HCT116 (cell line): ENCODE measurements at regions not wholly inside any gene's neighbourhood (a gene's known extent, or its start where the extent isn't known, plus 50 kb on each side); places are given as distances from the start of the nearest gene placed in this dataset.

Source experiments
- ATAC-seq: fragments of 200-7000 bp; cut with Tn5 transposase; 2 replicates; pipeline ENCODE4 v1.9.1; 2020; ENCODE audit warnings: mild to moderate bottlenecking, moderate library complexity
- BruUV-seq: library from RNA; stranded (reverse); fragments of 400-500 nt; replicated peaks from 2 replicates; lab custom pipeline; 2021; lab: Mats Ljungman, UMichigan
- CTCF ChIA-PET: fragments of 300-600 bp; sonication (Branson Sonifier 250); formaldehyde crosslinking; loops from one replicate; lab custom pipeline; 2021; ENCODE audit warnings: antibody characterized with exemption; lab: Charles Lee
- POLR2A ChIA-PET: fragments of 300-600, 350-600 bp; sonication (Branson Sonifier 250); formaldehyde crosslinking; loops from one replicate; lab custom pipeline; 2021; ENCODE audit warnings: antibody characterized with exemption; lab: Charles Lee
- RAD21 ChIA-PET, 2 experiments: fragments of 300-600 bp; sonication (Branson Sonifier 250); formaldehyde crosslinking; loops; one replicate each; lab custom pipeline; 2023; ENCODE audit warnings: low total read pairs in 2 of 2; ENCODE audit not compliant: uncharacterized antibody in 2 of 2, unreplicated experiment in 2 of 2, low non-redundant PET in 1 of 2; lab: Charles Lee
- DNase-seq: peaks from one replicate; pipeline ENCODE4 v3.0.0-alpha.2; 2010; ENCODE audit warnings: low read depth, low spot score
- H2AFZ ChIP-seq: fragments of 200-600 bp; shearing (Covaris generic), sonication (generic); 2 replicates; pipeline ENCODE4 v1.6.1; 2017; ENCODE audit warnings: low read depth, mixed run types, mixed read lengths, antibody characterized with exemption, low read length; ENCODE audit not compliant: poor library complexity, severe bottlenecking
- H3K27ac ChIP-seq: 2 replicates; pipeline ENCODE4 v1.5.1; 2012; ENCODE audit warnings: low read depth, low read length
- H3K27me3 ChIP-seq: fragments of 200-600 bp; sonication (generic); 2 replicates; pipeline ENCODE4 v1.6.1; 2016; ENCODE audit warnings: mixed run types, low read length, mixed read lengths; ENCODE audit not compliant: insufficient read depth
- H3K36me3 ChIP-seq, 2 experiments: fragments of 200-500 bp in 1 of 2; fragments of 200-600 bp in 1 of 2; sonication (Bioruptor generic) in 1 of 2; sonication (generic) in 1 of 2; 2 replicates each; pipeline versions ENCODE4 v1.5.1 to v1.6.1; 2014 to 2016; ENCODE audit warnings: low read length in 2 of 2, inconsistent platforms in 1 of 2, mixed read lengths in 1 of 2, mixed run types in 1 of 2; ENCODE audit not compliant: insufficient read depth in 2 of 2, control insufficient read depth in 1 of 2
- H3K4me1 ChIP-seq, 2 experiments: fragments of 200-600 bp in 1 of 2; sonication (generic) in 1 of 2; 2 replicates each; pipeline versions ENCODE4 v1.5.1 to v1.6.1; 2012 to 2017; ENCODE audit warnings: low read length in 2 of 2, inconsistent platforms in 1 of 2, mild to moderate bottlenecking in 1 of 2, mixed read lengths in 1 of 2, mixed run types in 1 of 2, moderate library complexity in 1 of 2; ENCODE audit not compliant: insufficient read depth in 2 of 2, control insufficient read depth in 1 of 2
- H3K4me2 ChIP-seq: fragments of 200-600 bp; sonication (generic); 2 replicates; pipeline ENCODE4 v1.6.1; 2017; ENCODE audit warnings: mixed run types, low read length, mixed read lengths
- H3K4me3 ChIP-seq, 2 experiments: fragments of 200-600 bp in 1 of 2; sonication (generic) in 1 of 2; replicated peaks in 1 of 2; 2 replicates each; pipeline ENCODE4 v1.5.1; 2011 to 2016; ENCODE audit warnings: low read length in 2 of 2, control low read depth in 1 of 2, low read depth in 1 of 2, mild to moderate bottlenecking in 1 of 2, mixed read lengths in 1 of 2, mixed run types in 1 of 2
- H3K79me2 ChIP-seq: fragments of 200-600 bp; sonication (generic); 2 replicates; pipeline ENCODE4 v1.6.1; 2017; ENCODE audit warnings: mild to moderate bottlenecking, mixed run types, low read length, moderate library complexity, mixed read lengths; ENCODE audit not compliant: insufficient read depth
- H3K9ac ChIP-seq: fragments of 200-600 bp; sonication (generic); 2 replicates; pipeline ENCODE4 v1.6.1; 2016; ENCODE audit warnings: low read length, mixed read lengths
- H3K9me2 ChIP-seq: fragments of 200-600 bp; sonication (generic), shearing (Covaris generic); 2 replicates; pipeline ENCODE4 v1.6.1; 2017; ENCODE audit warnings: mixed run types, mild to moderate bottlenecking, moderate library complexity; ENCODE audit not compliant: insufficient read depth
- H3K9me3 ChIP-seq, 2 experiments: fragments of 200-500 bp in 1 of 2; fragments of 200-600 bp in 1 of 2; sonication (Bioruptor generic) in 1 of 2; sonication (generic) in 1 of 2; 2 replicates each; pipeline ENCODE4 v1.6.1; 2014 to 2017; ENCODE audit warnings: low read length in 2 of 2, mixed read lengths in 2 of 2, inconsistent platforms in 1 of 2, low read depth in 1 of 2, mild to moderate bottlenecking in 1 of 2, mixed run types in 1 of 2, moderate library complexity in 1 of 2; ENCODE audit not compliant: control insufficient read depth in 1 of 2, insufficient read depth in 1 of 2
- H4K20me1 ChIP-seq: fragments of 200-600 bp; sonication (generic), shearing (Covaris generic); 2 replicates; pipeline ENCODE4 v1.6.1; 2017; ENCODE audit warnings: mixed run types, mild to moderate bottlenecking, moderate library complexity; ENCODE audit not compliant: insufficient read depth
- ATF3 ChIP-seq: IDR thresholded peaks from 2 replicates; pipeline ENCODE4 v1.6.1; 2012
- CEBPB ChIP-seq: IDR thresholded peaks from 2 replicates; pipeline ENCODE4 v1.6.1; 2012; ENCODE audit warnings: low read depth
- EGR1 ChIP-seq: IDR thresholded peaks from 2 replicates; pipeline ENCODE4 v1.6.1; 2012; ENCODE audit warnings: low read depth
- EZH2 ChIP-seq: fragments of 200-600 bp; sonication (generic); IDR thresholded peaks from 2 replicates; pipeline ENCODE4 v1.6.1; 2017; ENCODE audit warnings: antibody characterized with exemption, mixed run types
- EZH2phosphoT487 ChIP-seq: fragments of 200-600 bp; IDR thresholded peaks from 2 replicates; pipeline ENCODE4 v1.6.1; 2018; ENCODE audit warnings: antibody characterized with exemption, borderline replicate concordance
- FOSL1 ChIP-seq: IDR thresholded peaks from 2 replicates; pipeline ENCODE4 v1.6.1; 2012; ENCODE audit warnings: low read depth
- JUND ChIP-seq: IDR thresholded peaks from 2 replicates; pipeline ENCODE4 v1.6.1; 2012
- POLR2A ChIP-seq: IDR thresholded peaks from 2 replicates; pipeline ENCODE4 v1.7.0; 2011; ENCODE audit warnings: borderline replicate concordance; ENCODE audit not compliant: insufficient read depth, insufficient read length; ENCODE audit errors: extremely low read depth
- POLR2AphosphoS5 ChIP-seq: IDR thresholded peaks from 2 replicates; pipeline ENCODE4 v1.6.1; 2011; ENCODE audit warnings: mild to moderate bottlenecking, low read depth, low read length, moderate library complexity
- RAD21 ChIP-seq: IDR thresholded peaks from 2 replicates; pipeline ENCODE4 v1.6.1; 2012; ENCODE audit warnings: low read depth, mild to moderate bottlenecking
- REST ChIP-seq: IDR thresholded peaks from 2 replicates; pipeline ENCODE4 v1.6.1; 2012; ENCODE audit warnings: low read depth
- SIN3A ChIP-seq: IDR thresholded peaks from 2 replicates; pipeline ENCODE4 v1.6.1; 2012; ENCODE audit warnings: low read depth
- SRF ChIP-seq: IDR thresholded peaks from 2 replicates; pipeline ENCODE4 v1.6.1; 2012; ENCODE audit warnings: low read depth
- TCF7L2 ChIP-seq: IDR thresholded peaks from 2 replicates; pipeline ENCODE4 v1.7.0; 2011; ENCODE audit warnings: borderline replicate concordance, inconsistent platforms; ENCODE audit not compliant: insufficient read depth, insufficient read length; ENCODE audit errors: extremely low read depth
- YY1 ChIP-seq: IDR thresholded peaks from 2 replicates; pipeline ENCODE4 v1.6.1; 2011; ENCODE audit warnings: low read length, low read depth, moderate library complexity, mild to moderate bottlenecking; ENCODE audit not compliant: insufficient replicate concordance; ENCODE audit errors: extremely low read depth
- ZBTB33 ChIP-seq: IDR thresholded peaks from 2 replicates; pipeline ENCODE4 v1.6.1; 2011; ENCODE audit warnings: mild to moderate bottlenecking, low read length, moderate library complexity; ENCODE audit not compliant: insufficient replicate concordance; ENCODE audit errors: extremely low read depth
- ZFX ChIP-seq: fragments of 450-650 bp; IDR thresholded peaks from 2 replicates; pipeline ENCODE4 v1.6.1; 2017
- ZNF274 ChIP-seq: fragments of 200-500 bp; sonication (Bioruptor generic); IDR thresholded peaks from 2 replicates; pipeline ENCODE4 v1.6.1; 2014; ENCODE audit warnings: mild to moderate bottlenecking, low read depth, low read length, inconsistent platforms
- intact Hi-C: fragments of 100-400 bp; cut with micrococcal nuclease; formaldehyde crosslinking; loops from 2 replicates; pipeline ENCODE4 v1.10.0; 2022

- no peak overlapping the region for H3K27ac ChIP-seq
- ChIA-PET RAD21 (no interaction called here), CTCF (no interaction called here), POLR2A (no interaction called here)
- DNase-seq = no peak
- H2AFZ ChIP-seq = no peak overlapping the region
- H3K4me3 ChIP-seq = no peak overlapping the region
- H3K36me3 ChIP-seq = no peaks in the 10 kb centered on the region
- BruUV-seq = no TSS peak
- intact Hi-C loops = no loop called here
- H3K4me2 ChIP-seq = no peak overlapping the region
- no peaks in the 10 kb centered on the region for H4K20me1 ChIP-seq
- H3K9me2 ChIP-seq = no peaks in the 10 kb centered on the region
- TF ChIP-seq FOSL1 = no peak
- no peak for TF ChIP-seq EZH2phosphoT487
- TF ChIP-seq SIN3A = no peak
- TF ChIP-seq POLR2AphosphoS5 = no peak
- no peak for TF ChIP-seq CEBPB
- no peak for TF ChIP-seq EZH2
- TF ChIP-seq YY1 = no peak
- no peak for TF ChIP-seq JUND
- no peak for TF ChIP-seq TCF7L2
- no peak for TF ChIP-seq ZNF274
- TF ChIP-seq ZBTB33 = no peak
- TF ChIP-seq SRF = no peak
- no peak for TF ChIP-seq RAD21
- TF ChIP-seq EGR1 = no peak
- TF ChIP-seq ZFX = no peak
- no peak for TF ChIP-seq POLR2A
- TF ChIP-seq ATF3 = no peak
- no peak for TF ChIP-seq REST
- no peak overlapping the region for H3K9ac ChIP-seq
- no peaks in the 10 kb centered on the region for H3K9me3 ChIP-seq
- H3K27me3 ChIP-seq = no peaks in the 10 kb centered on the region
- no peak for ATAC-seq
- H3K79me2 ChIP-seq = no peaks in the 10 kb centered on the region
- H3K4me1 ChIP-seq = peaks cover 0 to under 1% of the 10 kb centered on the region in 2 experiments; a peak in 1 of 4 replicates
These were observed 113.3 kb upstream of the WNT4 start for GRCh38 chr1:22256213-22256512.
